ENCODE measurements at regions not wholly inside any gene's neighbourhood (a gene's known extent, or its start where the extent isn't known, plus 50 kb on each side); places are given as distances from the start of the nearest gene placed in this dataset. TPM values are rescaled to one million over a fixed set of nuclear protein-coding genes. Genes with fewer than 3 reads are reported as not detected.

DNA sequence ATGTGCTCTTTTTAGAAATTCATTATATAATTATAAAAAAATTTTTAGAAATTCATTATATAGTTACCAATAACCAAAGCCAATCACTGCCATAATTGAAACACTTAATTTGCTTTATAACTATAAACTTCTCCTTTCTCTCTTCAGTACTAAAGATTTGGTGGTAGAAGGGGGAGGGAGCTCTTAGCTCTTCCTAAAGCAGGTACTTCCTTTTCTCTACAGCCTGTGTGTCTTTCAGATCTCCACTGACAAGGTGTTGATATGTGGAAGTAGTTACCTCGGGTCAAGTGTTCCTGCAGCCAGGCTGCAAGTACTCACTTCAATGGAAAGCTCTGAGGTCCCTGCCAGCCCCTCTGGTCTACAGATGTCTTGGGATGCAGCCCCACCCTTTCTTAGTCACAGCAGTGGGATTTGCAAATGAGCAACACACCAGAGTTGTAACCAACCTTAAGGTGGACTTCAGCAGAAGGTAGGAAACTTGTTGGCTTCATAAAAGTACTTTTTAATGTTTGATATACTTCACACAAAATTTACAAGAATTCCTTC, 690.0 kb downstream of the ARHGAP15 start:
- TF ChIP-seq EGR1 (IDR thresholded peaks at IDR 0.05; ENCODE audit: low read depth in 2 of 2) (no peak), RXRA (IDR thresholded peaks at IDR 0.05) (no peak), HNF4G (IDR thresholded peaks at IDR 0.05) (no peak), REST (IDR thresholded peaks at IDR 0.05) (no peak), FOXA2 (IDR thresholded peaks at IDR 0.05) (no peak), JUND (IDR thresholded peaks at IDR 0.05) (no peak), FOXA1 (IDR thresholded peaks at IDR 0.05) (no peak), GABPA (IDR thresholded peaks at IDR 0.05 in 1 of 2, conservative IDR thresholded peaks at IDR 0.05 in 1 of 2) (no peak), MAX (IDR thresholded peaks at IDR 0.05) (no peak), ZBTB33 (IDR thresholded peaks at IDR 0.05) (no peak)
- TF ChIP-seq, protein P1, sequence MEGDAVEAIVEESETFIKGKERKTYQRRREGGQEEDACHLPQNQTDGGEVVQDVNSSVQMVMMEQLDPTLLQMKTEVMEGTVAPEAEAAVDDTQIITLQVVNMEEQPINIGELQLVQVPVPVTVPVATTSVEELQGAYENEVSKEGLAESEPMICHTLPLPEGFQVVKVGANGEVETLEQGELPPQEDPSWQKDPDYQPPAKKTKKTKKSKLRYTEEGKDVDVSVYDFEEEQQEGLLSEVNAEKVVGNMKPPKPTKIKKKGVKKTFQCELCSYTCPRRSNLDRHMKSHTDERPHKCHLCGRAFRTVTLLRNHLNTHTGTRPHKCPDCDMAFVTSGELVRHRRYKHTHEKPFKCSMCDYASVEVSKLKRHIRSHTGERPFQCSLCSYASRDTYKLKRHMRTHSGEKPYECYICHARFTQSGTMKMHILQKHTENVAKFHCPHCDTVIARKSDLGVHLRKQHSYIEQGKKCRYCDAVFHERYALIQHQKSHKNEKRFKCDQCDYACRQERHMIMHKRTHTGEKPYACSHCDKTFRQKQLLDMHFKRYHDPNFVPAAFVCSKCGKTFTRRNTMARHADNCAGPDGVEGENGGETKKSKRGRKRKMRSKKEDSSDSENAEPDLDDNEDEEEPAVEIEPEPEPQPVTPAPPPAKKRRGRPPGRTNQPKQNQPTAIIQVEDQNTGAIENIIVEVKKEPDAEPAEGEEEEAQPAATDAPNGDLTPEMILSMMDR (IDR thresholded peaks at IDR 0.05; ENCODE audit: low read depth, low read length, missing input control), result no peak
- no peaks in the 10 kb centered on the region for H3K36me3 ChIP-seq (ENCODE audit: control insufficient read depth in 4 of 4, insufficient read depth in 3 of 4, low read depth in 1 of 4, low read length in 3 of 4)
- no peaks in the 10 kb centered on the region for H3K4me1 ChIP-seq (ENCODE audit: control insufficient read depth in 4 of 4, insufficient read depth in 4 of 4, low read length in 3 of 4)
- no peak overlapping the region for H3K4me3 ChIP-seq (ENCODE audit: low read depth in 1 of 3, low read length in 3 of 3)
- WGBS, result 14% methylated on average over 1 of the region's 1 CpG
- no peak overlapping the region for H3K9ac ChIP-seq (ENCODE audit: low read depth in 1 of 2, low read length in 2 of 2)
- no peak overlapping the region for H3K27ac ChIP-seq (ENCODE audit: low read depth in 1 of 2, low read length in 2 of 2)
- H3K27me3 ChIP-seq (ENCODE audit: control insufficient read depth in 4 of 4, insufficient read depth in 4 of 4, low read length in 3 of 4), result peaks cover 0 to 5% (median 0%) of the 10 kb centered on the region in 4 donors
- DNase-seq (ENCODE audit: low spot score), result no peak
- H3K9me3 ChIP-seq (ENCODE audit: control insufficient read depth in 4 of 4, low read length in 3 of 4), result no peaks in the 10 kb centered on the region

Small RNA genes lying in the stretch of these regions (small RNA-seq; reads per million reads assigned to genes)
- not detected for gene RF00019
